Stimulated activated CD8-positive, alpha-beta memory T cell treated with anti-CD3 and anti-CD28 coated beads, Interleukin-4, amount 100 ng/mL, for 1 hour (primary cell): ENCODE measurements at regions not wholly inside any gene's neighbourhood (a gene's known extent, or its start where the extent isn't known, plus 50 kb on each side); places are given as distances from the start of the nearest gene placed in this dataset.

Experiments
- DNase-seq, 2 donors: peaks; one replicate each; pipeline ENCODE4 v3.0.0-alpha.2; 2020; ENCODE audit warnings: low read depth in 2 of 2, low spot score in 1 of 2

DNA sequence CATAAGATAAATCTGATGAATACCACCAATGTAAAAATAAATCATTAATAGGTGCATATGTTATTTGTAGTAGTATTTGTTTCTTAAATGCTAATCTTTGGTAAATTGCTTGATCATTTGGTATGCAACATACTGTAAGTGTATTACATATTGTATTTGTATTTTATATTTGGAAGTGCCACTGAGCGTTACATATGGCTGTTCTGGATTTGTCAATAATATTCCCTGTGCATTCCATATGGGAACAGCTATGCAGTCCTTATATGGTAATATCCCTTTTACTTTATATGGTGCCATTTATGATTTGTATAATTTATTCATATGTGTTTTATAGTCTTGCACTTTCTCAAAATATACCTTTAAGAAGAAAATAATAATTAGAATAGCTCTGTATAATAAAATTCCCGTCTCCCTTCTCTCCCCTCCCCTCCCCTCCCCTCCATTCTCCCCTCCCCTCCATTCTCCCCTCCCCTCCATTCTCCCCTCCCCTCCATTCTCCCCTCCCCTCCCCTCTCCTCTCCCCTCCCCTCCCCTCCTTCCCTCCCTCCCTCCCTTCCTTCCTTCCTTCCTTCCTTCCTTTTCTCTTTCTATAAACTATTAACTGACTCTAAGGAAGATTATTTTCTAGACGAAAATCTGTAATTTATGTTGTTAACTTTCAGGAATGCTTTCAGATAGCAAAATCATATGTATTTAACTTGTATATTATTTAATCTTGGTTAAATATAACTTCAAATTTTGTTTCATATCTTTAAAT is 241.4 kb downstream of the CSNK1G3 start:
- DNase-seq: no peak

DNA sequence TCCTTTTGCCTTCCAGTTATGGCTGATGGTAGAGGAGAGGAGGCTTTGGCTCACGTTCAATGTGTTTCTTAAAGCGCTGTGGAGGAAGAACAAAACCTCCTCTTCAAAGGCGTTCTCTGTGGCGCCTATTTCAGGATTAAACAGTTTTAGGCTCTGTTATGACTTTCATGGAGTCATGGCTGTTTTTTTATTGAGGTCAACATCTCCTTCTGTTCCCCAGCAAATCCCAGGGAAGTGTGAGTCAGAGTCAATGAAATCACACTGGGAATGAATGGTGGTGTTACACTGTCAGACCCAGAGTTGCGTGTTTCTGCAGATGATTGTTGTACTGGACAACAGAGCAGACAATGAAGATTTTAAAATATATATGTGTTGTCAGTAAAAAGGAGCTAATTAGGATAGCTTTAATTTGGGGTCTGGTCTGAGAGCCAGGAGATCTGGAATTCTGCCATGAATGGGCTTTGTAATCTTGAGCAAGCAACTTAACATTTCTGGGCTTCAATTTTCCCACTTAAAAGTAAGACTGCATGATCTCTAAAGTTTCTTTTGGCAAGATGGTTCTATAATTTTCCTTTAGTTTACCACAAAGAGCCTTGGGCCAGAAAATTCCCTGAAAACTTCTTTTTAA is 240.7 kb downstream of the CSNK1G3 start:
- no peak for DNase-seq

DNA sequence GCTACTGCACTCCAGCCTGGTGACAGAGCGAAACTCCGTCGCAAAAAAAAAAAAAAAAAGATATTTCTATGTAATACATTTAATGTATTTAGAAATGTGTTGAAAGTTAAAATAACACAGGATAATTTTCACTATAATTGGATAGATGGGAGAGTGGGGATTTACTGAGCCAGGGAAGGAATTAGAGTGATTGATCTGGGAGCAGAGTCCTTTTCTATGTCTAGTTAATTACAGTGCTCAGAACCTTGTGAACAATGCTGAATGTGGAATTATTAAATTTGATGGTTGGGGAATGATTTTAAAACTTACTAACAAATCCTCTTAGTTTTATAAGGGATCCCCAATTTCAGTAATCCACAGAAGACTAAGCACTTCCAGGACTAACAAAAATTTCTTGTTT is 239.7 kb downstream of the CSNK1G3 start:
- DNase-seq: no peak

DNA sequence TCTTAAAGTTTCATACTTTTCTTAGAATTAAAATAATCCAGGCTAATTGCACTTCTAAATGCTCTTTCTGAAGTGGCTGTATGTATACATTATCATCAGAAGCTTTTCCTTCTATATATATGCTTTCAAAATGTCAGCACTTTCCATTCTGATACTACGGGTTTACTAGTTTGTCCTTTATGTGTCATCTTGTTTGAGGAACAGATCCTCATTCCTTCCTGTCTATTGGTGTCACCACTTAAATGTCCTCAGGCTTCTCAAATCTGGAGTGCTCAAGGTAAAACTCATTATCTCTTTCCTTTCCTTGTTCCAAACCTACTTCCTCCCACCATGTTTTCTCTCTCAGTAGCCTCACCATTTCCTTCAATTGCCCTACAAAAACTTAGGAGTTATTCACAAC is 236.3 kb downstream of the CSNK1G3 start:
- DNase-seq: no peak

DNA sequence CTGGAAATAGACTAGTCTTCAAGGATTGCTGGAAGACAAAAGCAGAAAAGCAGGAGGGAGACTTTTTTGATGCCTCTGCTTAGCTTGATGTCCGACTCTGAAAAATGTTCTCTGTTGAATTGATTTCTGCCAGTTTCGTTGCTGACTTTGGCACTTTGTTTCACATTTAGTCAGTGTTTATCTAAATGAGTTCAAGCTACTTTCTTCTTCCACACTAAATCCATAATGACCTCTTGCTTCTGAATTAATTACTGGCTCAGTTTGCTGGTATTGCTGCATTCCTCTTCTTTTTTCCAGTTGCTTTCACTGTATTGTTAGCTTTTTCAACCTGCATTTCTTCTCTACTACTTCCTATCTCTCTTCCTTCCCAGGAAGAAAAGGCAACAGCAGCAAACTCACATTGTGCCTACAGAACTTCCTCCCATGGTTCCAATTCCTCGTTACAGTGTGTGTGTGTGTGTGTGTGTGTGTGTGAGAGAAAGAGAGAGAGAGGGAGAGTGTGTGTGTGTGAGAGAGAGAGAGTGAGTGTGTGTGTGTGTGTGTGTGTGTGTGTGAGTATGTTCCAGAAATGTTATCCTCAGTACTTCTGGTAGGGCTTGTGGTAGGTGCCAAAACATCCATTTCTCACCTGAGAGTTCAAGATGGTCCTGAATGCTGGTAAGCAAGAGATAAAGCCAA is 234.8 kb downstream of the CSNK1G3 start:
- DNase-seq: no peak

DNA sequence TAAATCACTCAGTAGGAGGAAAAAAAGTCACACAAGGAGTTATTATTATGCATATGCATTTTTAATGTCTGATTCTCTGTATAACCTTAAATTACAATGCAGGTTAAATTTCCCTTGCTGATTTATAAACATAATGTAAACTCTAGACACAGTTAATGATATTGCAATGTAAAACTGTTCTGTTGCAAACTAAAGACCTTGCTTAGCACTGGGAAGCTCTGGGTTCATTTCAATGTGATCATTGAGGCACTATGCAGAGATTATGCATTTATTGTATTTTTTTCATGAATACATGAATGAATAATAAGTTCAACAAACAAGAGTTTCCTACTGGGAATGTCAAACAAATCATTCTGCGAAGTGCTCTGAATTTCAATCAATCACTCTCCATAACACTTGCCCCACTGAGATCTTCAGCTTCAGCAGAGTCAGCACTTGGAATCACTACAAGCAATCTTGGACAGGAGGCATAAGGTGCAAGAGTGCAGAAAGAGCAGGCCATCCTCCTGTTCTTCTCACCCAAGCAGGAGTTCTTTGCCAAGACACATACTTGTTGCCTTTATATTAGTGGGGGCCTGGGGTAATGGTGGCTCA is 232.1 kb downstream of the CSNK1G3 start:
- DNase-seq: no peak

DNA sequence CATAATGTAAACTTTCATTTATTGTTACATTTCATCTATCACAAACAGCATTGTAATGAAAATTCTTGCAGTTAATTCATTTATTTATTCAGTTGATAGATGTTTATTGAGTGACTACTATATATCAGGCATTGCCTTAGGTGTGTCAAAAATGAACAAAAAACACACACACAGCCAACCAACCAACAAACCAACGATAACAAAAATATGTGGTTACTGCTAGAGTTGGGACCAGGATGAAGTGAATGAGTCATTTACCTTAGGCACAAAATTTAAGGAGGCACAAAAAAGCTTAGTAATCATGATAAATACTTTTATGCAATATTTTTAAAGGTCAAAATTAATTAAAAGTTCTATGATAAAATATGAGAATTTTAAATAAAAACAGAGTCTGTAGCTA is 223.4 kb downstream of the CSNK1G3 start:
- no peak for DNase-seq

DNA sequence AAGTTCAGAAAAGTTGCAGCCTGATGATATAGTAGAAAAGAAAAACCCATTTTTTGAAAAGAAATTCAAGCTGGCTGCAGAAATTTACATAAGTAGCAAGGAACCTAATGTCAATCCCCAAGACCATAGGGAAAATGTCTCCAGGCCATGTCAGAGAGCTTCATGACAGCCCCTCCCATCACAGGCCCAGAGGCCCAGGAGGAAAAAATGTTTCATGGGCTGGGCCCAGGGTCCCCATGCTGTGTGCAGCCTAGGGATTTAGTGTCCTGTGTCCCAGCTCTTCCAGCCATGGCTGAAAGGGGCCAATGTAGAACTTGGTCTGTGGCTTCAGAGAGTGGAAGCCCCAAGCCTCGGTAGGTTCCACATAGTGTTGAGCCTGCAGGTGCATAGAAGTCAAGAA is 220.3 kb downstream of the CSNK1G3 start:
- DNase-seq: no peak

DNA sequence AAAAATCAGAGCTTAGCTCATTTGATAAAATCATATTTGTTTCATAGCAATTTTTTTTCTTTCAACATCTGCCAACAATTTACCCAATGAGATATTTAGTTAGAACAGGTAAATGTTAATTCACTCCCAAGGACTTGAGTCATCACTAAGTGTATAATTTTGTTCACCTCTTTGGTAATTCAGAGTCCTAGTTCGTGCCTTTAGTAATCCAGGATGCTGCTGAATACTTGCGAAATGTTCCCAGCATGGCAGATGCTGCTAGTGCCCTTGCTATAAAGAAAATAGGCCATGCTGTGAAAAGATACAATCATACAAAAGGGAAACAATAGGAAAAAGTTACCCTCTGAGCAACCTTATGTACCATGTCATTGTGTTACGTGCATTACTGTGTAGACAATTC is 210.5 kb downstream of the CSNK1G3 start:
- DNase-seq: no peak

DNA sequence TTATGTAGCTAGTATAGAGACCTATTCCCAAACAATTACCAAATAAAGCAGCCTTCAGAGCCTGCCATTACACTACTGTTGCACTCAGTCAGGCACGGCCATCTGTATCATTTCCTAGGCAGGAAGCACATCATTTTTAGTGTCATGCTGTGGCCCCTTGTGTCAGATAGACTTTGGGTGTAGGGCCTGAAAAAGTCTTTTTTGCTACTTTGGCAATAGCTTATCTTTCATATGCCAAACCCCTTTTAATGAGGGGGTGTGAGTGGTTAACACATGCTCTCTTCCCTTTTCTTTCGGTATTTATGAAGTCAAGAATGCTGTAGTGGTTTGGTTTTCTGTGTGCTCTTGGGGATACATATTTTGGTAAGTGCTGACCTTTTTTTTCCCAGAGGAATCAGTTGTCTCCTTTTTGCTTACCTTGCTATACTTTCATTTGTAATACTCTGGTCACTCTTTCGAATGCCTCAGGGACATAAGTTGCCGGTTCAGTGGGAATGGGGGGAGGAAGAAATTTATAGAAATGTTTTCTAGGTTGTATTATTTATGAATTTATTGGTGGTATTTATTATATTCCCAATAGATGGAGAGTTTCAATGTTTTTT is 209.8 kb downstream of the CSNK1G3 start:
- no peak for DNase-seq

DNA sequence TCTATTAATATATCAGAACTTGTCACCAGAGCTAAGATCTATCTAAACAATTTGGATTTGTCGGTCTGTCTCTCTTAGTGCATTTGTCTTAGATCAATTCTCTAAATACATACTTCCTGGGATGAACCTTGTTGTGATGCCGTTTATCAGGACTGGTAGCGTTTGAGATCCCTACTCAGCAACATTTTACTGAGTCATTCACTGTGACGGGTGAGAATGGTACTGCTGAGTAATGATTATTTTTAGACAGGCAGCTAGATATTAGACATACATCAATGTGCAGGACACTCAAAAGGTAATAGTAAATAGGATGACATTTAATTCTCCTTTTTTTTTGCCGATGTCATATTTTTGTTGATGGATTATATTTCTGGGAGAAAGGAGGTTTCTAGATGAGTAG is 209.0 kb downstream of the CSNK1G3 start:
- no peak for DNase-seq

DNA sequence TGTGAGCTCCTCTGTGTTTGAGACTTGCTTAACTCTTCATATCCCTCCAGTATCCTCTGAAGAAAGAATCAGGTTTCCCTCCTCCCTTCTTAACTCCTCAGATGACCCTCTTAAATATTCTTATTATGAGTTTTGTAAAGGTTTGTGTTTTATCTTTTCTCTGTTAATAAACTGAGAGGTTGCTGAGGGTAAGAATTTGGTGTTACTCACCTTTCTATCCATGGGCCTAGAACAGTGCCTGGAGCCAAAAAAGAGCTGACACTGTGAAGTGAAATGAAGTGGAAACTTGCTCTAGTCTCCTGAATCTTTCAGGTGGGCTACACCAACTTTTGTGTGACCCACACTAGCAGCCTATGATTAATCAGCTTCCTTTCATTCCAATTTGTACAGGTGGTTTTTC is 208.4 kb downstream of the CSNK1G3 start:
- no peak for DNase-seq

DNA sequence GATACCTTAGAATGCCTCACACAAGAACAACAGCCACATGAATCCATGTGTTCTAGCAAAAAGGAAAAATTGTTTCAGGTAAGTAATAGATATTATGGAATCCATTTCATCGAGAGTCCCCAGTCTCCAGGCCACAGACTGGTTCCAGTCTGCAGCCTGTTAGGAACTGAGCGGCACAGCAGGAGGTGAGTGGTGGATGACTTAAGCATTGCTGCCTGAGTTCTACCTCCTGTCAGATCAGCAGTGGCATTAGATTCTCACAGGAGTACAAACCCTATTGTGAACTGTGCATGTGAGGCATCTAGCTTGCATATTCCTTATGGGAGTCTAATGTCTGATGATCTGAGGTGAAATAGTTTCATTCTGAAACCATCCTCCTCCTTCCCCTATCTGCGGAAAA is 207.0 kb downstream of the CSNK1G3 start:
- no peak for DNase-seq

DNA sequence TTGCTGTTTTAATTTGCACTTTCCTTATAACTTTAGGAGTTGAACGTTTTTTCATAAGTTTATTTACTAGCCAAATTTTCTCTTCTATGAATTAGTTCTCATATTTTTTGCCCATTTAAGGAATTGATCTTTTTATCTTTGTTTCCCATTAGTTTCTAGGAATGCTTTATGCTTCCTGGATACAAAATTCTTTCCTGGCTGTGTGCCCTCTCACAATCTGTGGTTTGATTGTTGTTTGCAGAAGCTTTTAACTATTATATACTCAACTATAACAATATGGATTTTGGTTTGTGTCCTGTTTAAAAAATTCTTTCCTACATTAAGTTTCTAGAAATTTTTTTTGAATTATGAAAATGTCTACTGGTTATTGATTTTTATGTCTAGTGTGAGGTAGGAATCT is 206.3 kb downstream of the CSNK1G3 start:
- no peak for DNase-seq

DNA sequence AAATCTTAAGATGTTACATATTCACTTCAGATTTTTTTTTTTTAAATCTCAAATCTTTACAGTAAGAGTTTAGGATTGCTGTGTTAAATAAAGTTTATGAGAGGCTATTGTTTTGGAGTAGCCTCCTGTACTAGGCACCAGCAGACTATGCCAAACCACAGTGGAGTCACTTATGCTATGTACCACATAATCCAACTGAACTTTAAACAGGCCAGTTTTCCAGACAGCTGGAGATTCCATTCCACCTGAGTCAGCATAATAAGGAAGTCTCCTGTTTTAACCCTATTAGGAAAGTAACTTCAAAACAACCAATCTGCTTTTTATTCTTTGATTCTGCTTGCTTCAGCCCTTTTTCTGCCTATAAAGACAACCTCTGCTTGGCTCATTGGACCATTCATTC is 205.2 kb downstream of the CSNK1G3 start:
- DNase-seq: no peak

DNA sequence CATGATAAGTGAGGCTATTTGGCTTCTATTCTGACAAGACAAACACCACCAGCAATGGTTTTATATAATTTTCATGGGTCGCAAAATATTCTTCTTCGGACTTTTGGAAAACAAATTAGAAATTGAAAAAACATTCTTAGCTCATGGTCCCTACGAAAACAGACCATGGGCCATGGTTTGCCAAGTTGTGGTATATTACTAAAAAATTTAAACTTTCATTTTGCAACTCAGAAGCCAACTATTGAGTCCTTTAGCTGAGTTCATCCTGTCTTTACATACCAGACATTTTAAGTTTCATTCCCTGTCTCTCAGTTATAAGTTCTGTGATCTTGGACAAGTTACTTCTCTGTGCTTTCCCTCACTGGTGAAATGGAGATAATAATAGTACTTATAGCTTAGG is 198.1 kb downstream of the CSNK1G3 start:
- DNase-seq: no peak

DNA sequence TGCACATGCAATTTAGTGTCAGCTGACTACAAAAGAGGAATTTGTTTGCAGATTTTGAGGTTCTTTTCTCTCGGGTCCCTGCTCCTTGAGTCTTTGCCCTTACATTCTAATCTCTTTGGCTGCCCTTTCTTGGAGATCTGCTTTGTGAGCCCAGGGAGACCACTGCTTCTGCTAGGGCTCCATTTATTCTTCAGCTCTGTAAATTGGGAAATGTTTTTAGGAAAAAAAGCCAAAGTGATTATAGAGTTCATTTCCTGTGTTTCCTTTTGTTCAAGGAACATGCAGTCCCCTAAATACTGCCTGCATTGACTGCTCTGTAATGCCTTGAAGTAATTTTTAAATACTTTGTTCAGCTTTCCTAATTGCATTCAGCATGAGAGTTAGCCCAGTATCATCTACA is 197.4 kb downstream of the CSNK1G3 start:
- no peak for DNase-seq

DNA sequence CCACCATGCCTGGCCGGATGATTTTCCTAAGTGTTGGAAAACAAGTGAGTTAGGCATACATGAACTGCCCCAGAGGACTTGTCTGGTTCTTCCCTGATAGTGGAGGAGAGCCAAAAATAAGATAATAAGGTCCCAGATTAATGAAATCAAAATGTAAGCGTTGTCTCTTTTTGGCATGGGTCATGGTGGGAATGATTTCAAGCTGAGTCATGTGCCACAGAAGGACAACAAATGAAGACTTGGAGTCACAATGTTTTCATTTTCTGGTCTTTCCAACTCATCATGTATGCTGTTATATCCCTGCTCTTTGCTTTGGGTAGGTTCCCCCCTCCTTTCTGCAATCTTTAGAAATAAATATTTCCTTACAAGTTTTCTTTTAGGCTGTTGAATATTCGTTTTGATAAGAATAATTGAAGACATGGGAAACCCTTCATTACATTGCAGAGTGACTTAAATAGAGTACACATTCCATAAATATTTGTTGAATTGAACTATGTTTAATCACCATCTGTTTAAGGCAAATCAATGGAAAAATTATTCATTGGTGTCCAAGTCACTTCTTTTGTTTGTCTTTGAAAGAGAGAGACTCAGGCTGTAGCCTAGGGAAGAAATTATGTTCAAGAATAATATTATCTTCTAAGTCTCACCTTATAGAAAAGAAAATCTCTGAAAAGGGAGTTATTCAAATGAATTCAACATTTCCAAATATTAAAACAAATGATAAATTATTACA is 196.3 kb downstream of the CSNK1G3 start:
- DNase-seq: no peak

DNA sequence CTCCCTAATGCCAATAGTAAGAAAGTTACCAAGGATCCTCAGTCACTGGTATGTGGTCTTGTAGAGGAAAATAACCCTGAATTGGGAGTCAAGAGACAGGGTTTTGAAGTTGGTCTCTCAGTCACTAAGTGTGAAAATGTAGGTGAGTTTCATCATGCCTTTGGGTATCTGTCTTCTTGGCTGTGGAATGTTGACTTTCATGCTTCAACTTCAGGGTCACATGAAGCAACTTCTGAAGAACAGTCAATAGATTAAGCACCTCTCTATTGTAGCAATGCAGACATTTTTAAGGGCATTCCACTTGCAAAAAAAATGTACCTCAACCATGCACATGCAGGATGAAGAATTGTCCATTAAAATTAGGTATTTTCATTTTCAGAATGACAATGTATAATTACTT is 194.6 kb downstream of the CSNK1G3 start:
- no peak for DNase-seq

DNA sequence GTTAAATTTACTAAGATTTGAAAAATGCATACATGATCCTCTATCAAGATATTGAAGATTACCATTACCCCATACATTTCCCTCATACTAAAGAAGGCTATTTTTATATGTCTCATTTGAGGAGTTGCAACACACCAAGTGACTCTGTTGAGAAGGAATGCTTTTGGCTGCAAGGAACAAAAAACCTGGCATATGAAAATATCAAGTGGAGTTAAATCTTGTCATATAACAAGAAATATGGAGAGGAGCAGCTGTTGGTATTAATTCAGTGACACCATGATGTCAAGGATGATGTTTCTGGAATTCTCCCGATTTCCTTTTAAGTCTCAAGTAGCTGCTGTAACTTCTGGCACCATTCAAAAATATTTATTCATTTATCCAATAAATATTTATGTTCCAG is 193.8 kb downstream of the CSNK1G3 start:
- DNase-seq: no peak
